Caco-2 (cell line): ENCODE measurements at regions not wholly inside any gene's neighbourhood (a gene's known extent, or its start where the extent isn't known, plus 50 kb on each side); places are given as distances from the start of the nearest gene placed in this dataset.

Experiments
- BruUV-seq: library from RNA; stranded (reverse); fragments of 400-500 nt; replicated peaks from 2 replicates; lab custom pipeline; 2021; lab: Mats Ljungman, UMichigan
- CTCF ChIA-PET: fragments of 300-600 bp; sonication (Branson Sonifier 250); formaldehyde crosslinking; loops from one replicate; lab custom pipeline; 2022; ENCODE audit warnings: antibody characterized with exemption; lab: Charles Lee
- POLR2A ChIA-PET: fragments of 300-600 bp; sonication (Branson Sonifier 250); formaldehyde crosslinking; loops from one replicate; lab custom pipeline; 2022; ENCODE audit warnings: antibody characterized with exemption; lab: Charles Lee
- DNase-seq, 2 experiments: peaks; one replicate each; pipeline versions ENCODE4 v3.0.0 to v3.0.0-alpha.2; 2020 to 2022
- H3K27me3 ChIP-seq: replicated peaks from 2 replicates; pipeline ENCODE4 v1.6.0; 2011; ENCODE audit warnings: low read length; ENCODE audit not compliant: control insufficient read depth, insufficient read depth
- H3K36me3 ChIP-seq: 2 replicates; pipeline ENCODE4 v1.5.1; 2011; ENCODE audit warnings: low read length; ENCODE audit not compliant: control insufficient read depth, insufficient read depth
- H3K4me1 ChIP-seq: fragments of 250-450 bp; sonication (Bioruptor Pico); 2 replicates; pipeline ENCODE4 v1.5.1; 2020; ENCODE audit warnings: mild to moderate bottlenecking
- H3K4me3 ChIP-seq: 2 replicates; pipeline ENCODE4 v1.5.1; 2011; ENCODE audit warnings: low read depth, mild to moderate bottlenecking, control low read depth, low read length
- H3K9me3 ChIP-seq: fragments of 250-450 bp; sonication (Bioruptor Pico); 2 replicates; pipeline ENCODE4 v1.5.1; 2020; ENCODE audit warnings: mild to moderate bottlenecking, moderate library complexity
- H3K27ac Mint-ChIP-seq: one replicate; pipeline ENCODE4 v1.8.0; 2022; ENCODE audit warnings: mixed read lengths; ENCODE audit not compliant: unreplicated experiment
- H3K27me3 Mint-ChIP-seq: one replicate; pipeline ENCODE4 v1.8.0; 2022; ENCODE audit warnings: mixed read lengths; ENCODE audit not compliant: insufficient read depth, unreplicated experiment
- H3K36me3 Mint-ChIP-seq: one replicate; pipeline ENCODE4 v1.8.0; 2022; ENCODE audit warnings: mild to moderate bottlenecking, mixed read lengths; ENCODE audit not compliant: insufficient read depth, unreplicated experiment
- H3K4me1 Mint-ChIP-seq: one replicate; pipeline ENCODE4 v1.8.0; 2022; ENCODE audit warnings: low read depth, mixed read lengths; ENCODE audit not compliant: unreplicated experiment
- H3K4me3 Mint-ChIP-seq: one replicate; pipeline ENCODE4 v1.8.0; 2022; ENCODE audit warnings: mild to moderate bottlenecking, moderate library complexity, mixed read lengths; ENCODE audit not compliant: unreplicated experiment
- H3K9me3 Mint-ChIP-seq: one replicate; pipeline ENCODE4 v1.8.0; 2022; ENCODE audit warnings: mixed read lengths; ENCODE audit not compliant: unreplicated experiment
- intact Hi-C: fragments of 100-400 bp; cut with micrococcal nuclease; formaldehyde crosslinking; loops from one replicate; pipeline ENCODE4 v1.10.0; 2022; ENCODE audit not compliant: unreplicated experiment
- TF ChIP-seq, protein P1 (sequence below), 2 experiments: fragments of 200-600 bp in 1 of 2; IDR thresholded peaks; 1 replicate in 1 of 2; 2 replicates in 1 of 2; pipeline versions ENCODE4 v1.5.1 to v1.8.0; 2011 to 2022; ENCODE audit warnings: antibody characterized with exemption in 1 of 2, control low read depth in 1 of 2, inconsistent platforms in 1 of 2, low read depth in 1 of 2, low read length in 1 of 2, mild to moderate bottlenecking in 1 of 2, moderate library complexity in 1 of 2; ENCODE audit not compliant: insufficient read depth in 1 of 2, severe bottlenecking in 1 of 2, unreplicated experiment in 1 of 2

DNA sequence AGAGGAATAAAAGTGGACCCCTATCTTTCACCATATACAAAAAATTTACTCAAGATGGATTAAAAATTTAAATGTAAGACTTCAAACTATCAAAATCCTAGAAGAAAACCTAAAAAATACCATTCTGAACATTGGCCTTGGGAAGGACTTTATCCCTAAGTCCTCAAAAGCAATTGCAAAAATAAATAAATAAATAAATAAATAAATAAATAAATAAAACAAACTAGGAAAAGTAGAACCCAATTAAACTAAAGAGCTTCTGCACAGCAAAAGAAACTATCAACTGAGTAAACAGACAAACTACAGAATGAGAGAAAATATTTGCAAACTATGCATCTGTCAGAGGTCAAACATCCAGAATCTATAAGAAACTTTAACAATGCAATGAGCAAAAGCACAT lies 874.9 kb upstream of the PCDH20 start:
- no peak for DNase-seq
- H3K36me3 Mint-ChIP-seq = no peaks in the 10 kb centered on the region
- CTCF ChIA-PET = no interaction called here

DNA sequence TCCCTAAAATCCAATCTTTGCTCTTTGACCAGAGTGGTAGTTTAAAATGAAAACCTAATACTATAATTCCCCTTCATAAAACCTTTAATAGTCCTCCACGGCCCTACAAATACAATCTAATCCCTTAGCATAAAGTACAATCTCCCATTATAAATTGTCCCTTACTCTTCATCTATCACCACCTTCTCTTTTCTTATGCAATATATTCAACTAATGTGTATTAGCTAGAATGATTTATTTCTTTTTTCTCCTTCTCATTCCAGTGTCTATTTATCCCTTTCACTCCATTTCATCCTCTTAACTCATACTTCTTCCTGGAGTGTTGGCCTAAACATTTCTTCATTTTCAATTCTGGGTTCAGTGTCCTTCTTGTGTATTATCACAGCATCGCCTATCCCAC lies 872.1 kb upstream of the PCDH20 start:
- no peaks in the 10 kb centered on the region for H3K4me1 Mint-ChIP-seq
- H3K36me3 ChIP-seq = no peaks in the 10 kb centered on the region
- BruUV-seq = no TSS peak
- no peaks in the 10 kb centered on the region for H3K27me3 Mint-ChIP-seq
- ChIA-PET POLR2A (no interaction called here), CTCF (no interaction called here)
- no peaks in the 10 kb centered on the region for H3K9me3 Mint-ChIP-seq
- H3K27me3 ChIP-seq = no peaks in the 10 kb centered on the region
- intact Hi-C loops = no loop called here
- TF ChIP-seq, protein P1, sequence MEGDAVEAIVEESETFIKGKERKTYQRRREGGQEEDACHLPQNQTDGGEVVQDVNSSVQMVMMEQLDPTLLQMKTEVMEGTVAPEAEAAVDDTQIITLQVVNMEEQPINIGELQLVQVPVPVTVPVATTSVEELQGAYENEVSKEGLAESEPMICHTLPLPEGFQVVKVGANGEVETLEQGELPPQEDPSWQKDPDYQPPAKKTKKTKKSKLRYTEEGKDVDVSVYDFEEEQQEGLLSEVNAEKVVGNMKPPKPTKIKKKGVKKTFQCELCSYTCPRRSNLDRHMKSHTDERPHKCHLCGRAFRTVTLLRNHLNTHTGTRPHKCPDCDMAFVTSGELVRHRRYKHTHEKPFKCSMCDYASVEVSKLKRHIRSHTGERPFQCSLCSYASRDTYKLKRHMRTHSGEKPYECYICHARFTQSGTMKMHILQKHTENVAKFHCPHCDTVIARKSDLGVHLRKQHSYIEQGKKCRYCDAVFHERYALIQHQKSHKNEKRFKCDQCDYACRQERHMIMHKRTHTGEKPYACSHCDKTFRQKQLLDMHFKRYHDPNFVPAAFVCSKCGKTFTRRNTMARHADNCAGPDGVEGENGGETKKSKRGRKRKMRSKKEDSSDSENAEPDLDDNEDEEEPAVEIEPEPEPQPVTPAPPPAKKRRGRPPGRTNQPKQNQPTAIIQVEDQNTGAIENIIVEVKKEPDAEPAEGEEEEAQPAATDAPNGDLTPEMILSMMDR (IDR thresholded peaks at IDR 0.05; ENCODE audit: insufficient read depth in 1 of 2, low read depth in 1 of 2, low read length in 1 of 2, severe bottlenecking in 1 of 2, unreplicated experiment in 1 of 2) = no peak
- no peaks in the 10 kb centered on the region for H3K9me3 ChIP-seq
- no peak overlapping the region for H3K27ac Mint-ChIP-seq
- no peak overlapping the region for H3K4me3 Mint-ChIP-seq
- no peaks in the 10 kb centered on the region for H3K4me1 ChIP-seq
- no peaks in the 10 kb centered on the region for H3K36me3 Mint-ChIP-seq
- DNase-seq = no peak
- no peak overlapping the region for H3K4me3 ChIP-seq

More for the DNA sequence above, 874.9 kb upstream of the PCDH20 start:
- Histone ChIP-seq H3K4me3 (no peak overlapping the region), H3K4me1 (no peaks in the 10 kb centered on the region), H3K9me3 (no peaks in the 10 kb centered on the region), H3K27me3 (no peaks in the 10 kb centered on the region), H3K36me3 (no peaks in the 10 kb centered on the region)
- Mint-ChIP-seq H3K4me3 (no peak overlapping the region), H3K27me3 (no peaks in the 10 kb centered on the region), H3K4me1 (no peaks in the 10 kb centered on the region), H3K9me3 (no peaks in the 10 kb centered on the region), H3K27ac (no peak overlapping the region)
- intact Hi-C loops = no loop called here
- BruUV-seq = no TSS peak
- POLR2A ChIA-PET = no interaction called here
- TF ChIP-seq, protein P1 (IDR thresholded peaks at IDR 0.05; ENCODE audit: insufficient read depth in 1 of 2, low read depth in 1 of 2, low read length in 1 of 2, severe bottlenecking in 1 of 2, unreplicated experiment in 1 of 2) = no peak

DNA sequence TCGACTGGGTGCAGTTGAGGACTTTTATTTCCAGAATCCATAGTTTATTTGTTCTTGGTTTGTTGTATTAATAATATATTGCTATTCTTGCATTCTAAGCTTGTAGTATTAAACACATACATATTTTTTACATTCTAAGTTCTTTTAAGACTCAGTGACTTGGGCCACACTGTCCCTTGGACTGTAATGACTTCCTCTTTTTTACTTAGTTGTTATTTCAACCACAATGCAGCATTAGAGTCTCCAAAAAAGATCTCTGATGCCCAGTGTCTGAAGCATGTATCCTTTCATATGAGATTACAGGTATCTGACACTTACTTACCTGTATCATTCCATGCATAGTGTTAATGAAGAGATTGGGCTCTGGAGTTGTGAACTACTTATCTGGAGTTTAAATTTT lies 864.9 kb upstream of the PCDH20 start:
- Mint-ChIP-seq H3K4me3 (no peak overlapping the region), H3K36me3 (no peaks in the 10 kb centered on the region)
- intact Hi-C loops = no loop called here

More for the DNA sequence above, 864.9 kb upstream of the PCDH20 start:
- Histone ChIP-seq H3K27me3 (no peaks in the 10 kb centered on the region), H3K4me3 (no peak overlapping the region), H3K36me3 (no peaks in the 10 kb centered on the region), H3K9me3 (no peaks in the 10 kb centered on the region), H3K4me1 (no peaks in the 10 kb centered on the region)
- Mint-ChIP-seq H3K9me3 (no peaks in the 10 kb centered on the region), H3K4me1 (no peaks in the 10 kb centered on the region), H3K27ac (no peak overlapping the region), H3K27me3 (no peaks in the 10 kb centered on the region)
- no peak for DNase-seq
- POLR2A ChIA-PET = no interaction called here
- TF ChIP-seq, protein P1 (IDR thresholded peaks at IDR 0.05; ENCODE audit: insufficient read depth in 1 of 2, low read depth in 1 of 2, low read length in 1 of 2, severe bottlenecking in 1 of 2, unreplicated experiment in 1 of 2) = no peak
- no TSS peak for BruUV-seq
- CTCF ChIA-PET = no interaction called here
